ENCODE measurements at regions not wholly inside any gene's neighbourhood (a gene's known extent, or its start where the extent isn't known, plus 50 kb on each side); places are given as distances from the start of the nearest gene placed in this dataset.

- H3K36me3 ChIP-seq (ENCODE audit: insufficient read depth, low read length, poor library complexity, severe bottlenecking), result no peaks in the 10 kb centered on the region
- DNase-seq (ENCODE audit: low spot score), result no peak
- intact Hi-C loops (cut with micrococcal nuclease; ENCODE audit: unreplicated experiment), result no loop called here
- CTCF ChIA-PET, result no interaction called here
- POLR2A ChIA-PET (ENCODE audit: low non-redundant PET), result no interaction called here
- TF ChIP-seq EZH2 (IDR thresholded peaks at IDR 0.05; ENCODE audit: borderline replicate concordance, low read depth, low read length, poor library complexity, severe bottlenecking) (no peak), CTCF (conservative IDR thresholded peaks at IDR 0.05; ENCODE audit: low read depth, low read length) (no peak)
- H3K4me1 ChIP-seq (ENCODE audit: insufficient read depth, low read length, poor library complexity, severe bottlenecking), result no peaks in the 10 kb centered on the region
- no peak overlapping the region for H3K4me3 ChIP-seq (ENCODE audit: low read depth, low read length, poor library complexity, severe bottlenecking)
- no peaks in the 10 kb centered on the region for H3K27me3 ChIP-seq (replicated peaks; ENCODE audit: insufficient read depth, low read depth, low read length, poor library complexity)
- no peaks in the 10 kb centered on the region for H3K9me3 ChIP-seq (ENCODE audit: low read depth, low read length, poor library complexity, severe bottlenecking)
- BruUV-seq (replicated peaks), result no TSS peak
- no peak overlapping the region for H3K27ac ChIP-seq (ENCODE audit: low read depth, low read length, poor library complexity, severe bottlenecking)
These were observed 153.7 kb upstream of the VSTM2B start for GRCh38 chr19:29372091-29372415.

GRCh38 chr19:29372461-29372860 is 153.3 kb upstream of the VSTM2B start:
- Histone ChIP-seq H3K27me3 (replicated peaks; ENCODE audit: insufficient read depth, low read depth, low read length, poor library complexity) (no peaks in the 10 kb centered on the region), H3K27ac (ENCODE audit: low read depth, low read length, poor library complexity, severe bottlenecking) (no peak overlapping the region), H3K9me3 (ENCODE audit: low read depth, low read length, poor library complexity, severe bottlenecking) (no peaks in the 10 kb centered on the region), H3K4me1 (ENCODE audit: insufficient read depth, low read length, poor library complexity, severe bottlenecking) (no peaks in the 10 kb centered on the region), H3K4me3 (ENCODE audit: low read depth, low read length, poor library complexity, severe bottlenecking) (no peak overlapping the region), H3K36me3 (ENCODE audit: insufficient read depth, low read length, poor library complexity, severe bottlenecking) (no peaks in the 10 kb centered on the region)
- DNase-seq (ENCODE audit: low spot score), result no peak
- TF ChIP-seq CTCF (conservative IDR thresholded peaks at IDR 0.05; ENCODE audit: low read depth, low read length) (no peak), EZH2 (IDR thresholded peaks at IDR 0.05; ENCODE audit: borderline replicate concordance, low read depth, low read length, poor library complexity, severe bottlenecking) (no peak)
- no TSS peak for BruUV-seq (replicated peaks)
- ChIA-PET CTCF (no interaction called here), POLR2A (ENCODE audit: low non-redundant PET) (no interaction called here)
- intact Hi-C loops (cut with micrococcal nuclease; ENCODE audit: unreplicated experiment), result no loop called here

GRCh38 chr19:29372921-29373797 is 152.6 kb upstream of the VSTM2B start:
- Histone ChIP-seq H3K36me3 (ENCODE audit: insufficient read depth, low read length, poor library complexity, severe bottlenecking) (no peaks in the 10 kb centered on the region), H3K4me1 (ENCODE audit: insufficient read depth, low read length, poor library complexity, severe bottlenecking) (no peaks in the 10 kb centered on the region), H3K4me3 (ENCODE audit: low read depth, low read length, poor library complexity, severe bottlenecking) (no peak overlapping the region), H3K27ac (ENCODE audit: low read depth, low read length, poor library complexity, severe bottlenecking) (no peak overlapping the region), H3K9me3 (ENCODE audit: low read depth, low read length, poor library complexity, severe bottlenecking) (no peaks in the 10 kb centered on the region), H3K27me3 (replicated peaks; ENCODE audit: insufficient read depth, low read depth, low read length, poor library complexity) (no peaks in the 10 kb centered on the region)
- no peak for DNase-seq (ENCODE audit: low spot score)
- intact Hi-C loops (cut with micrococcal nuclease; ENCODE audit: unreplicated experiment), result no loop called here
- POLR2A ChIA-PET (ENCODE audit: low non-redundant PET), result no interaction called here
- CTCF ChIA-PET, result no interaction called here
- no TSS peak for BruUV-seq (replicated peaks)
- no peak for TF ChIP-seq CTCF (conservative IDR thresholded peaks at IDR 0.05; ENCODE audit: low read depth, low read length)

Data from A673 (cell line).